Testis (tissue), 2 donors: ENCODE measurements at regions not wholly inside any gene's neighbourhood (a gene's known extent, or its start where the extent isn't known, plus 50 kb on each side); places are given as distances from the start of the nearest gene placed in this dataset.

Experiments used
- CTCF ChIP-seq, 3 experiments: fragments of 450-650 bp in 2 of 3; fragments of 200-600 bp in 1 of 3; sonication (generic) in 1 of 3; IDR thresholded peaks; one replicate each; pipeline ENCODE4 v1.5.1; 2016 to 2019; ENCODE audit warnings: antibody characterized with exemption in 3 of 3, mild to moderate bottlenecking in 2 of 3, moderate library complexity in 1 of 3
- POLR2A ChIP-seq: fragments of 450-650 bp; IDR thresholded peaks from one replicate; pipeline ENCODE4 v1.6.1; 2017; ENCODE audit warnings: antibody characterized with exemption, mild to moderate bottlenecking, moderate library complexity

DNA sequence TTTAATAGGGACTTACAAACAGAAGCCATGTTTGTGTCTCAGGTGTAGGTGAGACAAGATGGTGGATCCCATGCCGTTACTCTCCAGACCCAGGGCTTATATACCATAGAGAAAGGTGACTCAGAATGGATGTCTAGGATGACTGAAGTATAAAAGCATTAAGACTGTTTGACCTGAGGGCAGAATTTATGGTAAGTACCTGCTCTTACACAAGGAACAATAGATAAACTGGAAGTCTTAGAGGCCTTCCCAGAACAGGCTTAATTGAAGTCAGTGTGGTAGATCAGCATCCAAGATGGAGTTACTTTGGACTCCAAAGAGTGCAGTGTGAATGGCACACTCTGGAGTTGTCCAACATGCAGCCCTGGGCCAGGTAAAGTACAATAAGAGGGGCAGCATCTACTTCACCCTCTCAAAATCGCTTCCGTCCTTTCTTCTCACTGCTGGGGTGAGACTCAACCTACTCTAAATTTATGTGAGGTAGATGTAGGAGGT, 387.0 kb upstream of the DDI1 start:
- TF ChIP-seq CTCF (IDR thresholded peaks at IDR 0.05) (no peak), POLR2A (no peak)
